Osteoblast (primary cell): ENCODE measurements at regions not wholly inside any gene's neighbourhood (a gene's known extent, or its start where the extent isn't known, plus 50 kb on each side); places are given as distances from the start of the nearest gene placed in this dataset.
"Not testable (repeated sequence)": the region's sequence is repeated elsewhere in the genome, so short reads cannot be mapped to it uniquely, and the experiment has no call there.

Experiments
- DNase-seq: peaks from one replicate; pipeline ENCODE4 v3.0.0; 2011; ENCODE audit warnings: low spot score, mixed read lengths; ENCODE audit not compliant: insufficient read length; ENCODE audit errors: missing footprints
- H2AFZ ChIP-seq: 2 replicates; pipeline ENCODE4 v1.6.0; 2011; ENCODE audit warnings: mild to moderate bottlenecking, low read length
- H3K27ac ChIP-seq: 2 replicates; pipeline ENCODE4 v1.5.1; 2011; ENCODE audit warnings: mild to moderate bottlenecking, low read depth, low read length, moderate library complexity
- H3K27me3 ChIP-seq: 2 replicates; pipeline ENCODE4 v1.6.0; 2012; ENCODE audit warnings: mild to moderate bottlenecking, control low read depth, inconsistent platforms, low read length, moderate library complexity; ENCODE audit not compliant: insufficient read depth
- H3K36me3 ChIP-seq: 2 replicates; pipeline ENCODE4 v1.5.1; 2011; ENCODE audit warnings: mild to moderate bottlenecking, low read length, control low read depth, moderate library complexity; ENCODE audit not compliant: insufficient read depth
- H3K4me1 ChIP-seq: 2 replicates; pipeline ENCODE4 v1.5.1; 2011; ENCODE audit warnings: mild to moderate bottlenecking, low read length, control low read depth, moderate library complexity; ENCODE audit not compliant: insufficient read depth
- H3K4me2 ChIP-seq: 2 replicates; pipeline ENCODE4 v1.6.0; 2011; ENCODE audit warnings: mild to moderate bottlenecking, low read length; ENCODE audit not compliant: insufficient read depth
- H3K4me3 ChIP-seq: fragments of 200-600 bp; sonication (generic); 3 replicates; pipeline ENCODE4 v1.5.1; 2012; ENCODE audit warnings: mild to moderate bottlenecking, low read length, inconsistent platforms; ENCODE audit not compliant: insufficient read depth
- H3K79me2 ChIP-seq: 2 replicates; pipeline ENCODE4 v1.6.0; 2012; ENCODE audit warnings: mild to moderate bottlenecking, low read length, control low read depth, inconsistent platforms; ENCODE audit not compliant: insufficient read depth
- H3K9me3 ChIP-seq: 2 replicates; pipeline ENCODE4 v1.5.1; 2011; ENCODE audit warnings: low read depth, low read length, control low read depth
- H4K20me1 ChIP-seq: 2 replicates; pipeline ENCODE4 v1.6.0; 2012; ENCODE audit warnings: mild to moderate bottlenecking, low read length, control low read depth; ENCODE audit not compliant: insufficient read depth
- CTCF ChIP-seq: IDR thresholded peaks from 2 replicates; pipeline ENCODE4 v1.5.1; 2011; ENCODE audit warnings: mild to moderate bottlenecking, low read depth, low read length, moderate library complexity; ENCODE audit errors: extremely low read depth

- Histone ChIP-seq H3K36me3 (no peaks in the 10 kb centered on the region), H3K27ac (no peak overlapping the region), H4K20me1 (no peaks in the 10 kb centered on the region), H3K4me1 (peaks cover 9% of the 10 kb centered on the region), H3K9me3 (no peaks in the 10 kb centered on the region), H3K79me2 (no peaks in the 10 kb centered on the region), H2AFZ (no peak overlapping the region), H3K4me3 (no peak overlapping the region), H3K4me2 (no peak overlapping the region), H3K27me3 (no peaks in the 10 kb centered on the region)
- TF ChIP-seq CTCF = no peak
- DNase-seq = no peak
Measured at GRCh38 chr10:118963341-118963740, 66.2 kb upstream of the NANOS1 start.

GRCh38 chr10:118963933-118964332 lies 65.6 kb upstream of the NANOS1 start:
- no peak overlapping the region for H3K4me3 ChIP-seq
- no peaks in the 10 kb centered on the region for H4K20me1 ChIP-seq
- no peaks in the 10 kb centered on the region for H3K36me3 ChIP-seq
- no peak for TF ChIP-seq CTCF
- no peak overlapping the region for H2AFZ ChIP-seq
- H3K9me3 ChIP-seq = no peaks in the 10 kb centered on the region
- H3K4me2 ChIP-seq = no peak overlapping the region
- H3K4me1 ChIP-seq = peaks cover 6% of the 10 kb centered on the region
- DNase-seq = no peak
- no peak overlapping the region for H3K27ac ChIP-seq
- H3K27me3 ChIP-seq = no peaks in the 10 kb centered on the region
- no peaks in the 10 kb centered on the region for H3K79me2 ChIP-seq

GRCh38 chr10:118964476-118964875 lies 65.0 kb upstream of the NANOS1 start:
- H3K27me3 ChIP-seq, H3K4me3 ChIP-seq, H2AFZ ChIP-seq, H3K79me2 ChIP-seq, DNase-seq, H3K36me3 ChIP-seq, H4K20me1 ChIP-seq, H3K4me2 ChIP-seq, H3K9me3 ChIP-seq, H3K4me1 ChIP-seq, H3K27ac ChIP-seq: not testable (repeated sequence)

- no peaks in the 10 kb centered on the region for H3K9me3 ChIP-seq
- H3K79me2 ChIP-seq = no peaks in the 10 kb centered on the region
- DNase-seq = no peak
- H2AFZ ChIP-seq = no peak overlapping the region
- no peak overlapping the region for H3K4me3 ChIP-seq
- no peaks in the 10 kb centered on the region for H3K4me1 ChIP-seq
- no peaks in the 10 kb centered on the region for H3K36me3 ChIP-seq
- H4K20me1 ChIP-seq = no peaks in the 10 kb centered on the region
- H3K4me2 ChIP-seq = no peak overlapping the region
- no peak for TF ChIP-seq CTCF
- no peak overlapping the region for H3K27ac ChIP-seq
- H3K27me3 ChIP-seq = no peaks in the 10 kb centered on the region
Measured at GRCh38 chr10:118965096-118965495, 64.4 kb upstream of the NANOS1 start.

GRCh38 chr10:118965645-118966044 lies 63.9 kb upstream of the NANOS1 start:
- no peak for TF ChIP-seq CTCF

More at GRCh38 chr10:118965645-118966044, 63.9 kb upstream of the NANOS1 start:
- Histone ChIP-seq H3K36me3 (no peaks in the 10 kb centered on the region), H3K9me3 (no peaks in the 10 kb centered on the region), H4K20me1 (no peaks in the 10 kb centered on the region), H3K79me2 (no peaks in the 10 kb centered on the region), H3K4me1 (no peaks in the 10 kb centered on the region), H3K4me3 (no peak overlapping the region), H2AFZ (no peak overlapping the region), H3K27ac (no peak overlapping the region), H3K4me2 (no peak overlapping the region), H3K27me3 (no peaks in the 10 kb centered on the region)
- no peak for DNase-seq
